ENCODE measurements at regions not wholly inside any gene's neighbourhood (a gene's known extent, or its start where the extent isn't known, plus 50 kb on each side); places are given as distances from the start of the nearest gene placed in this dataset.

DNA sequence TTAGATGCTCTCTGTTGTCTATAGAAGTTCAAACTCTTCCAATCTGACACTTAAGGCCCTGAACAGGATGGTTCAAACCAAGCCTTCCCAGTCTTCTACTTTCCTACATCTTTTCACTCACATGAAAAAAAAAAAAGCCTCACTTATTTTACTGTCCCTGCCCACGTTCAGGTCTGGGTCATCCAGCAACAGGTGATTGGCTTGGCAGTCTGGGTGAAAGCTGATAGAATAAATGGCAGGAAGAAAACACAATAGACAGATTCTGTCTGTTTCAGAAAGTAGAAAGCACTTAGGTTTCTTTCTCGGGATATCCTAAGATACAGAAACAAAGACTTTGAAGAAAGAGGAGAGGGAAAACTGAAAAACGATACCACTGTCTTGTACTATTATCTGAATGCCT, 61.8 kb upstream of the HSF2 start:
- TF ChIP-seq, protein P1, sequence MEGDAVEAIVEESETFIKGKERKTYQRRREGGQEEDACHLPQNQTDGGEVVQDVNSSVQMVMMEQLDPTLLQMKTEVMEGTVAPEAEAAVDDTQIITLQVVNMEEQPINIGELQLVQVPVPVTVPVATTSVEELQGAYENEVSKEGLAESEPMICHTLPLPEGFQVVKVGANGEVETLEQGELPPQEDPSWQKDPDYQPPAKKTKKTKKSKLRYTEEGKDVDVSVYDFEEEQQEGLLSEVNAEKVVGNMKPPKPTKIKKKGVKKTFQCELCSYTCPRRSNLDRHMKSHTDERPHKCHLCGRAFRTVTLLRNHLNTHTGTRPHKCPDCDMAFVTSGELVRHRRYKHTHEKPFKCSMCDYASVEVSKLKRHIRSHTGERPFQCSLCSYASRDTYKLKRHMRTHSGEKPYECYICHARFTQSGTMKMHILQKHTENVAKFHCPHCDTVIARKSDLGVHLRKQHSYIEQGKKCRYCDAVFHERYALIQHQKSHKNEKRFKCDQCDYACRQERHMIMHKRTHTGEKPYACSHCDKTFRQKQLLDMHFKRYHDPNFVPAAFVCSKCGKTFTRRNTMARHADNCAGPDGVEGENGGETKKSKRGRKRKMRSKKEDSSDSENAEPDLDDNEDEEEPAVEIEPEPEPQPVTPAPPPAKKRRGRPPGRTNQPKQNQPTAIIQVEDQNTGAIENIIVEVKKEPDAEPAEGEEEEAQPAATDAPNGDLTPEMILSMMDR (IDR thresholded peaks at IDR 0.05): no peak
- no peak for TF ChIP-seq EP300 (IDR thresholded peaks at IDR 0.05)
- no peak for TF ChIP-seq POLR2A (IDR thresholded peaks at IDR 0.05)

Data from stomach (tissue), 4 donors.